ENCODE measurements at regions not wholly inside any gene's neighbourhood (a gene's known extent, or its start where the extent isn't known, plus 50 kb on each side); places are given as distances from the start of the nearest gene placed in this dataset.

DNA sequence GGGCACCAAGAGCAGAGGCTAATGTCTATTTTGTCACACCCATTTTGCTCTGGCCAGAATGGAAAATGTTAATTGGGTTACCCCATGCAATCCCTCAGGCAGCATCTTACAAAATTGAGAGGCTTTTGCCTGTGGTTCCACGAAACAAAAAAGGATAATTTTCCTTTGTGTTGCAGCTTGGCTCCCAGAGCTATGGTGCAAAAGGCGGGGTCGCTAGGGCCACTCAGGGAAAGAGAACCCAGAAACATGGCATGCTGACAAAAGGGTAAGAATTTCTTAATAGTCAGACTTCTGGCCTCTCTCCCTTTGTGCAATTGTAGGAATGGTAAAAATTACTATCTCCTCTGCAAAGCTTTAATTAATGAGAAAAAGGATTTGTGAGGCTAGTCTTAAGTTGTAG is 119.6 kb upstream of the BANK1 start:
- TF ChIP-seq, protein P1, sequence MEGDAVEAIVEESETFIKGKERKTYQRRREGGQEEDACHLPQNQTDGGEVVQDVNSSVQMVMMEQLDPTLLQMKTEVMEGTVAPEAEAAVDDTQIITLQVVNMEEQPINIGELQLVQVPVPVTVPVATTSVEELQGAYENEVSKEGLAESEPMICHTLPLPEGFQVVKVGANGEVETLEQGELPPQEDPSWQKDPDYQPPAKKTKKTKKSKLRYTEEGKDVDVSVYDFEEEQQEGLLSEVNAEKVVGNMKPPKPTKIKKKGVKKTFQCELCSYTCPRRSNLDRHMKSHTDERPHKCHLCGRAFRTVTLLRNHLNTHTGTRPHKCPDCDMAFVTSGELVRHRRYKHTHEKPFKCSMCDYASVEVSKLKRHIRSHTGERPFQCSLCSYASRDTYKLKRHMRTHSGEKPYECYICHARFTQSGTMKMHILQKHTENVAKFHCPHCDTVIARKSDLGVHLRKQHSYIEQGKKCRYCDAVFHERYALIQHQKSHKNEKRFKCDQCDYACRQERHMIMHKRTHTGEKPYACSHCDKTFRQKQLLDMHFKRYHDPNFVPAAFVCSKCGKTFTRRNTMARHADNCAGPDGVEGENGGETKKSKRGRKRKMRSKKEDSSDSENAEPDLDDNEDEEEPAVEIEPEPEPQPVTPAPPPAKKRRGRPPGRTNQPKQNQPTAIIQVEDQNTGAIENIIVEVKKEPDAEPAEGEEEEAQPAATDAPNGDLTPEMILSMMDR (IDR thresholded peaks at IDR 0.05): no peak
- Mint-ChIP-seq H3K27ac (ENCODE audit: unreplicated experiment) (no peak overlapping the region), H3K4me1 (ENCODE audit: low read depth) (no peaks in the 10 kb centered on the region), H3K4me3 (ENCODE audit: unreplicated experiment) (no peak overlapping the region), H3K36me3 (ENCODE audit: low read depth) (no peaks in the 10 kb centered on the region), H3K9me3 (ENCODE audit: low read depth) (no peaks in the 10 kb centered on the region), H3K27me3 (ENCODE audit: low read depth) (no peaks in the 10 kb centered on the region)
- DNase-seq (ENCODE audit: low spot score): no peak

DNA sequence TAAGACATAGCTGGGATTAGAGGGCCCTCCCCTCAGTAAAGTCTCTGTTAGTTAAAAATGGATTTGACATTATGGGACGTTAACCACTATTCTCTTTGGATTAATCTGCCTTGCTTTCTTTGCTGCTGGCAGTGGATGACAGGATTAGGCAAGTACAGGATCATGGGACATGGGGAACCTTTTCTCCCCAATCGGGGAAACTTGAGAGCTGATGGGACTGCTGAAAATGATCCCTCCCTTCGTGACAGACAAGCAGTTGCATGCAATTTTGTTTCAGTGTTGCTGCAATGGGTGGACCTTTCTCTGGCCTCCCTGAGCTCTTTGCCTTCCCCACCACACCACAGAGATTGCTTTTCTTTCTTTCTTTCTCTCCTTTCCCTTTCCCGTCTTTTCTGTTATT is 120.2 kb upstream of the BANK1 start:
- no peak overlapping the region for H3K27ac Mint-ChIP-seq (ENCODE audit: unreplicated experiment)
- no peak overlapping the region for H3K4me3 Mint-ChIP-seq (ENCODE audit: unreplicated experiment)
- TF ChIP-seq, protein P1 (IDR thresholded peaks at IDR 0.05): no peak
- no peaks in the 10 kb centered on the region for H3K27me3 Mint-ChIP-seq (ENCODE audit: low read depth)
- H3K36me3 Mint-ChIP-seq (ENCODE audit: low read depth): no peaks in the 10 kb centered on the region
- no peaks in the 10 kb centered on the region for H3K4me1 Mint-ChIP-seq (ENCODE audit: low read depth)
- no peaks in the 10 kb centered on the region for H3K9me3 Mint-ChIP-seq (ENCODE audit: low read depth)
- no peak for DNase-seq (ENCODE audit: low spot score)

DNA sequence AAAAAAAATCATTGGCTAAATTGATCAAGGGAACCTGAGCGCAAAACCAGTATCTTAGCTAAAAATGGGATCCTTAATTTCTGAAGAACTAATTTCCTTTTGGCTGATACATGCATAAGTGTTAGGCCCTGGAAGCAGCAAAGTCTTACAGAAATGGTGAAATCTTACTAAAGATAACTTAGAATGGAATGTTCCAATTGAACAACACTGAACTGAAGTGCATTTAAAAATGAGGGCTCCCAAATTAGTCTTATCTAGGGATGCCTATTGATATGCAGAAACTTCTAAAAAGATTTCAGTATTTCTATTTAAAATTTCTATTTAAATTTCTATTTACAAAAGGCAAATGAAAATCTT is 120.7 kb upstream of the BANK1 start:
- H3K4me1 Mint-ChIP-seq (ENCODE audit: low read depth): no peaks in the 10 kb centered on the region
- H3K36me3 Mint-ChIP-seq (ENCODE audit: low read depth): no peaks in the 10 kb centered on the region
- H3K9me3 Mint-ChIP-seq (ENCODE audit: low read depth): no peaks in the 10 kb centered on the region
- TF ChIP-seq, protein P1 (IDR thresholded peaks at IDR 0.05): no peak
- H3K4me3 Mint-ChIP-seq (ENCODE audit: unreplicated experiment): no peak overlapping the region
- no peak overlapping the region for H3K27ac Mint-ChIP-seq (ENCODE audit: unreplicated experiment)
- H3K27me3 Mint-ChIP-seq (ENCODE audit: low read depth): no peaks in the 10 kb centered on the region
- no peak for DNase-seq (ENCODE audit: low spot score)

DNA sequence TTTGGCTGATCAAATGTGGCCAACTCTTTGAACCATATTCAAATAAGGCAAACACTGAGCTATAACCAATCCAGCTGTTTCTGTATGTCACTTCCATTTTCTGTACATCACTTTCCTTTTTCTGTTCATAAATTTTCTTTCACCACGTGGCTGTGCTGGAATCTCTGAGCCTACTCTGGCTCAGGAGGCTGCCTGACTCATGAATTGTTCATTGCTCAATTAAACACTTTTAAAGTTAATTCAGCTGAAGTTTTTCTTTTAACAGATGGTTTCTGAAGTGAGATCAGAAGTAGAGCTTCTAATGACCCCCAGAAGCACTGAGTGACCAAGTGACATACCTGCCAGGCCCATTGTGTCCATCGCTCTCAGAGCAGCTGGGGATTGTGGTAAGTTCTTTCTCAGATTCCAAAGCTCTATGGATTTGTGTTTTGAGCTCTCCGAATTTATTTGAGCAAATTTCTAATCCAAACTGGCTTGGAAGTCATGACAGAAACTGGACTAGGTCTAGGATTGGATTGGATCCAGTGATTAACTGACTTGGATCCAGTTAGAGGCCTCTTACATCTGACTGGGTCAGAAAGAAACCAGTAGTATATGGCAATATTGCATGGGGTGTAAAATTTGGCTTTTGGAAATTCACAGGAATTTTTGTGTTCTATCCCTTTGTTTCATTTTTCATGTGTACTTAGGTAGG is 121.2 kb upstream of the BANK1 start:
- TF ChIP-seq, protein P1 (IDR thresholded peaks at IDR 0.05): no peak
- Mint-ChIP-seq H3K9me3 (ENCODE audit: low read depth) (no peaks in the 10 kb centered on the region), H3K27me3 (ENCODE audit: low read depth) (no peaks in the 10 kb centered on the region), H3K27ac (ENCODE audit: unreplicated experiment) (no peak overlapping the region), H3K36me3 (ENCODE audit: low read depth) (no peaks in the 10 kb centered on the region), H3K4me3 (ENCODE audit: unreplicated experiment) (no peak overlapping the region), H3K4me1 (ENCODE audit: low read depth) (no peaks in the 10 kb centered on the region)
- DNase-seq (ENCODE audit: low spot score): no peak

DNA sequence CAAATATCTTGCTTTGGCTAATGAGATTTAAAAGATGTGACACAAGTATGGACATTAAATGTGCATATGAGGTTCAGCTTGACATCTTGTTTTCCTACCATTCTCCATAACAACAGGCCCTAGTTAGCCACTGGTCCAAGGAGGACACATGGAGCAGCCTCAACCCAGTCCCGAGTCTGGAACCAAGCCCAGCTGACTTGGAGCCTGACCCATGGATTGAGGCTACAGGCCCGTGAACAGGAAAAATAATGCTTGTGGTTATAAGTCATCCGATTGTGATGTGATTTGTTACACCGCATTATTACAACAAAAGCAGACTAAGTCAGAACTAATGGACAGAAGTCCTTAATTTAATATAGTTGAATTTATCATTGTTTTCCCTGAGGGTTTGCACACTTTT is 123.2 kb upstream of the BANK1 start:
- no peak overlapping the region for H3K27ac Mint-ChIP-seq (ENCODE audit: unreplicated experiment)
- TF ChIP-seq, protein P1 (IDR thresholded peaks at IDR 0.05): no peak
- no peaks in the 10 kb centered on the region for H3K4me1 Mint-ChIP-seq (ENCODE audit: low read depth)
- no peak overlapping the region for H3K4me3 Mint-ChIP-seq (ENCODE audit: unreplicated experiment)
- no peak for DNase-seq (ENCODE audit: low spot score)
- H3K36me3 Mint-ChIP-seq (ENCODE audit: low read depth): no peaks in the 10 kb centered on the region
- H3K9me3 Mint-ChIP-seq (ENCODE audit: low read depth): no peaks in the 10 kb centered on the region
- H3K27me3 Mint-ChIP-seq (ENCODE audit: low read depth): no peaks in the 10 kb centered on the region
